PFSK-1 (cell line): ENCODE measurements at regions not wholly inside any gene's neighbourhood (a gene's known extent, or its start where the extent isn't known, plus 50 kb on each side); places are given as distances from the start of the nearest gene placed in this dataset.

Experiments
- FOXP2 ChIP-seq: optimal IDR thresholded peaks from 2 replicates; pipeline ENCODE3; 2011; ENCODE audit warnings: borderline replicate concordance, control low read depth, inconsistent platforms; ENCODE audit not compliant: insufficient read depth; ENCODE audit errors: extremely low read length, extremely low read depth
- POLR2AphosphoS5 ChIP-seq: IDR thresholded peaks from 2 replicates; pipeline ENCODE4 v1.6.1; 2012; ENCODE audit warnings: low read depth, mild to moderate bottlenecking, control low read depth, low read length, moderate library complexity
- SIN3A ChIP-seq: IDR thresholded peaks from 2 replicates; pipeline ENCODE4 v1.6.1; 2012; ENCODE audit warnings: mild to moderate bottlenecking, low read length, moderate library complexity, borderline replicate concordance; ENCODE audit not compliant: insufficient read depth
- TAF1 ChIP-seq: IDR thresholded peaks from 2 replicates; pipeline ENCODE4 v1.6.1; 2012; ENCODE audit warnings: low read length, control low read depth, borderline replicate concordance; ENCODE audit not compliant: insufficient read depth
- TF ChIP-seq, protein P1 (sequence below), 2 experiments: IDR thresholded peaks; 2 replicates each; pipeline versions ENCODE4 v1.6.1 to v1.8.0; 2011 to 2012; ENCODE audit warnings: low read depth in 2 of 2, low read length in 2 of 2, control low read depth in 1 of 2, inconsistent platforms in 1 of 2, mild to moderate bottlenecking in 1 of 2, moderate library complexity in 1 of 2; ENCODE audit not compliant: insufficient read depth in 1 of 2

DNA sequence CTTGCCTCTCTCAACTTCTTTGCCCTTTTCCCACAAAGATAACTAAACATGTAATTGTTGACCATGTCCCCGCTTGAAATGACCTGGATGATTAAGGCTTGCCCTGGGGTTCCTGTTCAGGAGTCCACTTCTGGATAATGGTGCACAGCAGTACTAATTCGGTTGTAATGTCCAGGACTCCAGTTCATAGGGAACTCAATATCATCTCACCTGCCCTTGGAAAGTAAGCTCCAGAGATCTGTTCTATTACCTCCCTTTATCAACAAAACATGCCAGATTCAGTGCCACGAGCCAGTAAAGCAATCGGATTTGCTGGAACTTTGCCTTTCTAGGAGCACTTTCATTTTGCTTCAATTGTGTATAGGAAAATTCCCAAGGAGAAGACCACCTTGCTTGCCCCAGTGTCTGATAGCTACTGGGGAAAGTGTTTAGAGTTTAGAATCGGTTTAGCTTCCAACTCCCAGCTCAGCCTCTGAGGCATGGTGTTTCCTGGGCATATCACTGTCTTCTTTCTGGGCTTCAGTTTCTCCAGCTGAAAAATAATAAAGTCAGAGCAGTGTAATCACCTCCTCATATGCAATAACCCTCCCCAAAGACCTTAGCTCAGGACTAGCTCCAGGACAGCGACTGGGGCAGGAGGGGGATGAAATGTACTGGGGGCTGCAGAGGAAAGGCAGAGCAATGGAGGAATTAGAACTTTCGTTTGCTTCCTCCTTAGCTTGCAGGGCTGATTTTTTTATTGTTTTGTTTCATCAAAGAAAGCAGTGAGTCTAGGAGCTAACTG lies 162.6 kb upstream of the CYRIA start:
- TF ChIP-seq POLR2AphosphoS5: no peak
- TF ChIP-seq, protein P1, sequence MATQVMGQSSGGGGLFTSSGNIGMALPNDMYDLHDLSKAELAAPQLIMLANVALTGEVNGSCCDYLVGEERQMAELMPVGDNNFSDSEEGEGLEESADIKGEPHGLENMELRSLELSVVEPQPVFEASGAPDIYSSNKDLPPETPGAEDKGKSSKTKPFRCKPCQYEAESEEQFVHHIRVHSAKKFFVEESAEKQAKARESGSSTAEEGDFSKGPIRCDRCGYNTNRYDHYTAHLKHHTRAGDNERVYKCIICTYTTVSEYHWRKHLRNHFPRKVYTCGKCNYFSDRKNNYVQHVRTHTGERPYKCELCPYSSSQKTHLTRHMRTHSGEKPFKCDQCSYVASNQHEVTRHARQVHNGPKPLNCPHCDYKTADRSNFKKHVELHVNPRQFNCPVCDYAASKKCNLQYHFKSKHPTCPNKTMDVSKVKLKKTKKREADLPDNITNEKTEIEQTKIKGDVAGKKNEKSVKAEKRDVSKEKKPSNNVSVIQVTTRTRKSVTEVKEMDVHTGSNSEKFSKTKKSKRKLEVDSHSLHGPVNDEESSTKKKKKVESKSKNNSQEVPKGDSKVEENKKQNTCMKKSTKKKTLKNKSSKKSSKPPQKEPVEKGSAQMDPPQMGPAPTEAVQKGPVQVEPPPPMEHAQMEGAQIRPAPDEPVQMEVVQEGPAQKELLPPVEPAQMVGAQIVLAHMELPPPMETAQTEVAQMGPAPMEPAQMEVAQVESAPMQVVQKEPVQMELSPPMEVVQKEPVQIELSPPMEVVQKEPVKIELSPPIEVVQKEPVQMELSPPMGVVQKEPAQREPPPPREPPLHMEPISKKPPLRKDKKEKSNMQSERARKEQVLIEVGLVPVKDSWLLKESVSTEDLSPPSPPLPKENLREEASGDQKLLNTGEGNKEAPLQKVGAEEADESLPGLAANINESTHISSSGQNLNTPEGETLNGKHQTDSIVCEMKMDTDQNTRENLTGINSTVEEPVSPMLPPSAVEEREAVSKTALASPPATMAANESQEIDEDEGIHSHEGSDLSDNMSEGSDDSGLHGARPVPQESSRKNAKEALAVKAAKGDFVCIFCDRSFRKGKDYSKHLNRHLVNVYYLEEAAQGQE (IDR thresholded peaks at IDR 0.05; ENCODE audit: insufficient read depth in 1 of 2, low read depth in 2 of 2, low read length in 2 of 2): 0 out of 4 replicates have a peak, but pooled peaks of 1 of the 2 experiments have one; percentile 34

GRCh38 chr2:16824472-16824871 lies 158.8 kb upstream of the CYRIA start:
- TF ChIP-seq SIN3A (no peak), POLR2AphosphoS5 (no peak), FOXP2 (no peak), TAF1 (no peak)
- TF ChIP-seq, protein P1 (IDR thresholded peaks at IDR 0.05; ENCODE audit: insufficient read depth in 1 of 2, low read depth in 2 of 2, low read length in 2 of 2): no peak

DNA sequence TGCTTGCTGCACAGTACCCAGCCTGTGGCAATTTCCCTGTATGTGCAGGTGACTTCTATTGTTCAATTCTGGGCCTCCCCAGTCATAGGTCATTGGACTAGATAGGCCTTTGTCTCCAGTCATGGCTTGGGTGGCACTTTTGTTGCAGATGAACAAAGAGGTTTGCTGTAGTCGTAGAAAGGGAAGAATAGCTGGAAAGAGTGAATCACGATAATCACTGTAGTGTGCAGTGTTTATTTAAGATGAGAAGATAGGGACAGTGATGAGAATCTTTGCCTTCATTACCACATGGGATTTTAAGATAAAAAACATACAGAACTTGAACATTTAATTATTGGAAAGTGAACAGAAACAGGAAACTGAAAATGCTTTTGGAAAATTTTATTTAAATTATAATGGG lies 156.1 kb upstream of the CYRIA start:
- TF ChIP-seq POLR2AphosphoS5 (no peak), TAF1 (no peak), FOXP2 (no peak), SIN3A (no peak)
- TF ChIP-seq, protein P1 (IDR thresholded peaks at IDR 0.05; ENCODE audit: insufficient read depth in 1 of 2, low read depth in 2 of 2, low read length in 2 of 2): no peak

DNA sequence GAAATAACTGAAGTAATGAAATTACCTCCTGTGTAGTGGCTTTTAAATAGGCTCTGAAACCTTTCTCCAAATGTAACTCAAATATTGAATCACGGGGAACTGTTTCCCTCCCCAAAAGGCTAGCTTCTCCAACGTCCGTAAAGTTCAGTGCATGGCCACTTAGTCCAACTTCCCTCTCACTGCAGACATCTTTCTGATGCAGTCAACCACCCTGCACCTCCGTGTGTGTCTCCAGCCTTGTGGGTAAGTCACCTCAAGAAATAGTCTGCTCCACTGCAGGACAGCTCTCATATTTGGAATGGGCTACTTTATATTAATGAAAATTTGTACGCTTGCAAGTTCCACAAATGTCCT lies 152.5 kb upstream of the CYRIA start:
- TF ChIP-seq SIN3A (no peak), FOXP2 (no peak), TAF1 (no peak), POLR2AphosphoS5 (no peak)
- TF ChIP-seq, protein P1 (IDR thresholded peaks at IDR 0.05; ENCODE audit: insufficient read depth in 1 of 2, low read depth in 2 of 2, low read length in 2 of 2): no peak
